WTC11 (cell line): ENCODE measurements at regions not wholly inside any gene's neighbourhood (a gene's known extent, or its start where the extent isn't known, plus 50 kb on each side); places are given as distances from the start of the nearest gene placed in this dataset.

Source experiments
- ATAC-seq: fragments of 200-7000 bp; cut with Tn5 transposase; 2 replicates; pipeline ENCODE4 v1.10.0; 2021; ENCODE audit warnings: mild to moderate bottlenecking, moderate library complexity
- CTCF ChIA-PET: fragments of 300-600 bp; sonication (Branson Sonifier 250); formaldehyde crosslinking; loops from one replicate; lab custom pipeline; 2021; ENCODE audit warnings: antibody characterized with exemption; lab: Charles Lee
- POLR2A ChIA-PET: fragments of 350-600 bp; sonication (Branson Sonifier 250); formaldehyde crosslinking; loops from one replicate; lab custom pipeline; 2021; ENCODE audit warnings: antibody characterized with exemption; lab: Charles Lee
- DNase-seq: peaks from one replicate; pipeline ENCODE4 v3.0.0; 2021; ENCODE audit warnings: low spot score
- H3K27ac Mint-ChIP-seq: 2 replicates; pipeline ENCODE4 v1.8.0; 2021; ENCODE audit warnings: mixed read lengths
- H3K27me3 Mint-ChIP-seq: 2 replicates; pipeline ENCODE4 v1.8.0; 2021; ENCODE audit warnings: low read depth, mild to moderate bottlenecking, moderate library complexity, mixed read lengths
- H3K36me3 Mint-ChIP-seq: 2 replicates; pipeline ENCODE4 v1.8.0; 2021; ENCODE audit warnings: mixed read lengths
- H3K4me1 Mint-ChIP-seq: 2 replicates; pipeline ENCODE4 v1.8.0; 2022; ENCODE audit warnings: mixed read lengths
- H3K4me3 Mint-ChIP-seq: 2 replicates; pipeline ENCODE4 v1.8.0; 2021; ENCODE audit warnings: mild to moderate bottlenecking, moderate library complexity, mixed read lengths
- H3K9me3 Mint-ChIP-seq: 2 replicates; pipeline ENCODE4 v1.8.0; 2021; ENCODE audit warnings: mixed read lengths
- ARID4B ChIP-seq: sonication (generic); formaldehyde crosslinking; IDR thresholded peaks from 2 replicates; pipeline ENCODE4 v1.8.0; 2023; ENCODE audit warnings: missing genetic modification reagents, mild to moderate bottlenecking, borderline replicate concordance
- FOXK1 ChIP-seq: sonication (generic); formaldehyde crosslinking; IDR thresholded peaks from 2 replicates; pipeline ENCODE4 v1.8.0; 2022; ENCODE audit warnings: mild to moderate bottlenecking, moderate library complexity, missing genetic modification reagents
- GRHL2 ChIP-seq: fragments of 250-450 bp; sonication (Bioruptor Pico); IDR thresholded peaks from 2 replicates; pipeline ENCODE4 v1.8.0; 2022; ENCODE audit warnings: mild to moderate bottlenecking, moderate library complexity; ENCODE audit not compliant: insufficient replicate concordance, severe bottlenecking
- GTF2I ChIP-seq: fragments of 250-450 bp; sonication (Bioruptor Pico); conservative IDR thresholded peaks from 2 replicates; pipeline ENCODE4 v1.4.0; 2021; ENCODE audit warnings: mild to moderate bottlenecking
- MAX ChIP-seq: sonication (generic); formaldehyde crosslinking; IDR thresholded peaks from 2 replicates; pipeline ENCODE4 v1.8.0; 2022; ENCODE audit warnings: mild to moderate bottlenecking, missing genetic modification reagents
- MLX ChIP-seq: sonication (generic); formaldehyde crosslinking; IDR thresholded peaks from 2 replicates; pipeline ENCODE4 v1.8.1; 2023; ENCODE audit warnings: mild to moderate bottlenecking, missing genetic modification reagents, moderate library complexity
- NR1H2 ChIP-seq: sonication (generic); formaldehyde crosslinking; IDR thresholded peaks from 2 replicates; pipeline ENCODE4 v1.9.0; 2021; ENCODE audit warnings: mild to moderate bottlenecking, moderate library complexity, missing genetic modification reagents
- NR3C1 ChIP-seq: sonication (generic); formaldehyde crosslinking; conservative IDR thresholded peaks from 2 replicates; pipeline ENCODE4 v1.8.1; 2023; ENCODE audit warnings: low read depth, mild to moderate bottlenecking, missing genetic modification reagents
- PREB ChIP-seq: sonication (generic); formaldehyde crosslinking; IDR thresholded peaks from 2 replicates; pipeline ENCODE4 v1.8.1; 2022; ENCODE audit warnings: mild to moderate bottlenecking, missing genetic modification reagents, moderate library complexity, borderline replicate concordance
- STAT6 ChIP-seq: sonication (generic); formaldehyde crosslinking; conservative IDR thresholded peaks from 2 replicates; pipeline ENCODE4 v1.8.1; 2023; ENCODE audit warnings: mild to moderate bottlenecking, low read depth, missing genetic modification reagents, moderate library complexity
- TP53 ChIP-seq: sonication (generic); formaldehyde crosslinking; IDR thresholded peaks from 2 replicates; pipeline ENCODE4 v1.8.1; 2023; ENCODE audit warnings: mild to moderate bottlenecking, missing genetic modification reagents
- USF2 ChIP-seq: sonication (generic); formaldehyde crosslinking; IDR thresholded peaks from 2 replicates; pipeline ENCODE4 v1.8.1; 2023; ENCODE audit warnings: mild to moderate bottlenecking, missing genetic modification reagents, moderate library complexity
- ZNF671 ChIP-seq: fragments of 250-450 bp; sonication (Bioruptor Pico); IDR thresholded peaks from 2 replicates; pipeline ENCODE4 v1.8.0; 2021; ENCODE audit warnings: mild to moderate bottlenecking
- TF ChIP-seq, protein P1 (sequence below): sonication (generic); formaldehyde crosslinking; IDR thresholded peaks from 2 replicates; pipeline ENCODE4 v1.8.1; 2023; ENCODE audit warnings: mild to moderate bottlenecking, missing genetic modification reagents, borderline replicate concordance
- TF ChIP-seq, protein P2 (sequence below): sonication (generic); formaldehyde crosslinking; IDR thresholded peaks from 2 replicates; pipeline ENCODE4 v1.8.0; 2022; ENCODE audit warnings: mild to moderate bottlenecking, missing genetic modification reagents

- Mint-ChIP-seq H3K27ac (no peak overlapping the region), H3K27me3 (peaks cover 3% of the 10 kb centered on the region; the same call in 1 of the 2 replicates), H3K36me3 (peaks cover 29% of the 10 kb centered on the region), H3K4me3 (no peak overlapping the region), H3K9me3 (peaks cover 66% of the 10 kb centered on the region), H3K4me1 (no peaks in the 10 kb centered on the region)
- CTCF ChIA-PET = no interaction called here
- DNase-seq (no peak), ATAC-seq (no peak)
- POLR2A ChIA-PET = no interaction called here
- TF ChIP-seq, protein P1, sequence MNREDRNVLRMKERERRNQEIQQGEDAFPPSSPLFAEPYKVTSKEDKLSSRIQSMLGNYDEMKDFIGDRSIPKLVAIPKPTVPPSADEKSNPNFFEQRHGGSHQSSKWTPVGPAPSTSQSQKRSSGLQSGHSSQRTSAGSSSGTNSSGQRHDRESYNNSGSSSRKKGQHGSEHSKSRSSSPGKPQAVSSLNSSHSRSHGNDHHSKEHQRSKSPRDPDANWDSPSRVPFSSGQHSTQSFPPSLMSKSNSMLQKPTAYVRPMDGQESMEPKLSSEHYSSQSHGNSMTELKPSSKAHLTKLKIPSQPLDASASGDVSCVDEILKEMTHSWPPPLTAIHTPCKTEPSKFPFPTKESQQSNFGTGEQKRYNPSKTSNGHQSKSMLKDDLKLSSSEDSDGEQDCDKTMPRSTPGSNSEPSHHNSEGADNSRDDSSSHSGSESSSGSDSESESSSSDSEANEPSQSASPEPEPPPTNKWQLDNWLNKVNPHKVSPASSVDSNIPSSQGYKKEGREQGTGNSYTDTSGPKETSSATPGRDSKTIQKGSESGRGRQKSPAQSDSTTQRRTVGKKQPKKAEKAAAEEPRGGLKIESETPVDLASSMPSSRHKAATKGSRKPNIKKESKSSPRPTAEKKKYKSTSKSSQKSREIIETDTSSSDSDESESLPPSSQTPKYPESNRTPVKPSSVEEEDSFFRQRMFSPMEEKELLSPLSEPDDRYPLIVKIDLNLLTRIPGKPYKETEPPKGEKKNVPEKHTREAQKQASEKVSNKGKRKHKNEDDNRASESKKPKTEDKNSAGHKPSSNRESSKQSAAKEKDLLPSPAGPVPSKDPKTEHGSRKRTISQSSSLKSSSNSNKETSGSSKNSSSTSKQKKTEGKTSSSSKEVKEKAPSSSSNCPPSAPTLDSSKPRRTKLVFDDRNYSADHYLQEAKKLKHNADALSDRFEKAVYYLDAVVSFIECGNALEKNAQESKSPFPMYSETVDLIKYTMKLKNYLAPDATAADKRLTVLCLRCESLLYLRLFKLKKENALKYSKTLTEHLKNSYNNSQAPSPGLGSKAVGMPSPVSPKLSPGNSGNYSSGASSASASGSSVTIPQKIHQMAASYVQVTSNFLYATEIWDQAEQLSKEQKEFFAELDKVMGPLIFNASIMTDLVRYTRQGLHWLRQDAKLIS (CRISPR knock-in tag) = no peak
- TF ChIP-seq NR1H2 (CRISPR knock-in tag) (no peak), GRHL2 (CRISPR knock-in tag) (no peak), ZNF671 (CRISPR knock-in tag) (no peak), PREB (no peak), GTF2I (CRISPR knock-in tag) (no peak)
These were observed 55.9 kb upstream of the IL12B start for GRCh38 chr5:159386028-159386711.

DNA sequence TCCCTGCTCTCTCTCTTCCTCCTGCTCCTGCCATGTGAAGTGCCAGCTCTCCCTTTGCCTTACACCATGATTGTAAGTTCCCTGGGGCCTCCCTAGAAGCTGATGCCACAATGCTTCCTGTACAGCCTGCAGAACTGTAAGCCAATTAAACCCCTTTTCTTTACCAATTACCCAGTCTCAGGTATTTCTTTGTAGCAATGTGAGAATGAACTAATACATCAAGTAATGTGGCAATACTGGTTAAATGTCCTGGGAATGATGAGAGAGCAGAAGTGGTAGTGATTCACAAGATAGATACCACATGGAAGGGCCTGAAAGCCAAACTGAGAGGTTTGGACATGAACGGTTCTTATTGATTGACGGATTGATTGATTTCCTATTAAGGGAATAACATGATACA, 62.6 kb upstream of the IL12B start:
- ATAC-seq = no peak
- Mint-ChIP-seq H3K27me3 (no peaks in the 10 kb centered on the region), H3K9me3 (peaks cover 9% of the 10 kb centered on the region), H3K36me3 (no peaks in the 10 kb centered on the region), H3K27ac (no peak overlapping the region), H3K4me1 (no peaks in the 10 kb centered on the region), H3K4me3 (no peak overlapping the region)
- POLR2A ChIA-PET = no interaction called here
- CTCF ChIA-PET = no interaction called here
- DNase-seq = no peak
- TF ChIP-seq ARID4B (no peak), ZNF671 (CRISPR knock-in tag) (no peak), USF2 (CRISPR knock-in tag) (no peak), FOXK1 (no peak), TP53 (no peak), MLX (no peak), MAX (CRISPR knock-in tag) (no peak), STAT6 (CRISPR knock-in tag) (no peak), NR3C1 (CRISPR knock-in tag) (no peak), NR1H2 (CRISPR knock-in tag) (no peak)
- TF ChIP-seq, protein P2, sequence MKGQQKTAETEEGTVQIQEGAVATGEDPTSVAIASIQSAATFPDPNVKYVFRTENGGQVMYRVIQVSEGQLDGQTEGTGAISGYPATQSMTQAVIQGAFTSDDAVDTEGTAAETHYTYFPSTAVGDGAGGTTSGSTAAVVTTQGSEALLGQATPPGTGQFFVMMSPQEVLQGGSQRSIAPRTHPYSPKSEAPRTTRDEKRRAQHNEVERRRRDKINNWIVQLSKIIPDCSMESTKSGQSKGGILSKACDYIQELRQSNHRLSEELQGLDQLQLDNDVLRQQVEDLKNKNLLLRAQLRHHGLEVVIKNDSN (CRISPR knock-in tag) = no peak
